Thyroid gland (tissue), 4 donors: ENCODE measurements at regions not wholly inside any gene's neighbourhood (a gene's known extent, or its start where the extent isn't known, plus 50 kb on each side); places are given as distances from the start of the nearest gene placed in this dataset.

Experiments
- CTCF ChIP-seq, 6 experiments: fragments of 200-600 bp in 3 of 6; fragments of 450-650 bp in 3 of 6; sonication (generic) in 3 of 6; IDR thresholded peaks; one replicate each; pipeline ENCODE4 v1.5.1; 2016 to 2019; ENCODE audit warnings: antibody characterized with exemption in 6 of 6, mild to moderate bottlenecking in 2 of 6, inconsistent platforms in 1 of 6, moderate library complexity in 1 of 6
- POLR2A ChIP-seq, 2 donors: fragments of 450-650 bp; IDR thresholded peaks; one replicate each; pipeline ENCODE4 v1.6.1; 2017; ENCODE audit warnings: antibody characterized with exemption in 2 of 2, mild to moderate bottlenecking in 2 of 2, moderate library complexity in 1 of 2

GRCh38 chr3:29072611-29073010 lies 208.3 kb upstream of the RBMS3 start:
- TF ChIP-seq POLR2A (IDR thresholded peaks at IDR 0.05) (no peak), CTCF (IDR thresholded peaks at IDR 0.05) (no peak)
